ENCODE measurements at regions not wholly inside any gene's neighbourhood (a gene's known extent, or its start where the extent isn't known, plus 50 kb on each side); places are given as distances from the start of the nearest gene placed in this dataset.

DNA sequence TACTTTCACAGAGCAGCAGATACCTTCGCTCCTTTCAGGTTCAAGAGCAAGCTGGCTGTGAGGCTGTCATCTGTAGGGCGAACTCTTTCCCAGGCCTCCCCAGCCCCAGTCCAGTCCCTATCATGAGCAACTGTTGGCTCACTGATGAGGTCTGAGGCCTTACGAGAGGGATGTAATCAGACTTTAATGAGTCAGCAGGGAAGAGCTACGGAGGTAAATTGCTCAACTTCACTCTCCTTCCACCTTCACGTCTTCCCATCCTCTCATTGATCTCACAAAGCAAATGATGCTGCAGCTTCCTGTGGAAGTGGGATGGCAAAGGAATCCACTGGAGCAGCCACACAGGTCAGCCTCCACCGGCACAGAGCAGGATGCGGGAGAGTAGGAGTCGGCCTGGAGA, 130.7 kb upstream of the TBCA start:
- TF ChIP-seq PATZ1 (CRISPR knock-in tag; IDR thresholded peaks at IDR 0.05; ENCODE audit: borderline replicate concordance) = no peak
- no peak for TF ChIP-seq TOX (CRISPR knock-in tag; IDR thresholded peaks at IDR 0.05; ENCODE audit: borderline replicate concordance)
- no peak for TF ChIP-seq ARNTL (CRISPR knock-in tag; IDR thresholded peaks at IDR 0.05; ENCODE audit: borderline replicate concordance, low read depth)
- TF ChIP-seq SNAI2 (CRISPR knock-in tag; IDR thresholded peaks at IDR 0.05) = no peak
- TF ChIP-seq ZNF565 (CRISPR knock-in tag; conservative IDR thresholded peaks at IDR 0.05; ENCODE audit: low read depth) = no peak
- TF ChIP-seq POU6F1 (CRISPR knock-in tag; IDR thresholded peaks at IDR 0.05; ENCODE audit: borderline replicate concordance, low read depth) = no peak
- TF ChIP-seq ZFP3 (CRISPR knock-in tag; IDR thresholded peaks at IDR 0.05) = no peak
- TF ChIP-seq, protein P1, sequence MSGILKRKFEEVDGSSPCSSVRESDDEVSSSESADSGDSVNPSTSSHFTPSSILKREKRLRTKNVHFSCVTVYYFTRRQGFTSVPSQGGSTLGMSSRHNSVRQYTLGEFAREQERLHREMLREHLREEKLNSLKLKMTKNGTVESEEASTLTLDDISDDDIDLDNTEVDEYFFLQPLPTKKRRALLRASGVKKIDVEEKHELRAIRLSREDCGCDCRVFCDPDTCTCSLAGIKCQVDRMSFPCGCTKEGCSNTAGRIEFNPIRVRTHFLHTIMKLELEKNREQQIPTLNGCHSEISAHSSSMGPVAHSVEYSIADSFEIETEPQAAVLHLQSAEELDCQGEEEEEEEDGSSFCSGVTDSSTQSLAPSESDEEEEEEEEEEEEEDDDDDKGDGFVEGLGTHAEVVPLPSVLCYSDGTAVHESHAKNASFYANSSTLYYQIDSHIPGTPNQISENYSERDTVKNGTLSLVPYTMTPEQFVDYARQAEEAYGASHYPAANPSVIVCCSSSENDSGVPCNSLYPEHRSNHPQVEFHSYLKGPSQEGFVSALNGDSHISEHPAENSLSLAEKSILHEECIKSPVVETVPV (CRISPR knock-in tag; IDR thresholded peaks at IDR 0.05) = no peak
- no peak for TF ChIP-seq CSDC2 (CRISPR knock-in tag; IDR thresholded peaks at IDR 0.05)
- TF ChIP-seq, protein P2, sequence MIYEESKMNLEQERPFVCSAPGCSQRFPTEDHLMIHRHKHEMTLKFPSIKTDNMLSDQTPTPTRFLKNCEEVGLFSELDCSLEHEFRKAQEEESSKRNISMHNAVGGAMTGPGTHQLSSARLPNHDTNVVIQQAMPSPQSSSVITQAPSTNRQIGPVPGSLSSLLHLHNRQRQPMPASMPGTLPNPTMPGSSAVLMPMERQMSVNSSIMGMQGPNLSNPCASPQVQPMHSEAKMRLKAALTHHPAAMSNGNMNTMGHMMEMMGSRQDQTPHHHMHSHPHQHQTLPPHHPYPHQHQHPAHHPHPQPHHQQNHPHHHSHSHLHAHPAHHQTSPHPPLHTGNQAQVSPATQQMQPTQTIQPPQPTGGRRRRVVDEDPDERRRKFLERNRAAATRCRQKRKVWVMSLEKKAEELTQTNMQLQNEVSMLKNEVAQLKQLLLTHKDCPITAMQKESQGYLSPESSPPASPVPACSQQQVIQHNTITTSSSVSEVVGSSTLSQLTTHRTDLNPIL (CRISPR knock-in tag; IDR thresholded peaks at IDR 0.05; ENCODE audit: low read depth) = no peak
- no peak for TF ChIP-seq GLIS3 (CRISPR knock-in tag; IDR thresholded peaks at IDR 0.05)
- no peak for TF ChIP-seq ZFP30 (CRISPR knock-in tag; IDR thresholded peaks at IDR 0.05)
- TF ChIP-seq ISL1 (CRISPR knock-in tag; IDR thresholded peaks at IDR 0.05) = no peak
- TF ChIP-seq, protein P3, sequence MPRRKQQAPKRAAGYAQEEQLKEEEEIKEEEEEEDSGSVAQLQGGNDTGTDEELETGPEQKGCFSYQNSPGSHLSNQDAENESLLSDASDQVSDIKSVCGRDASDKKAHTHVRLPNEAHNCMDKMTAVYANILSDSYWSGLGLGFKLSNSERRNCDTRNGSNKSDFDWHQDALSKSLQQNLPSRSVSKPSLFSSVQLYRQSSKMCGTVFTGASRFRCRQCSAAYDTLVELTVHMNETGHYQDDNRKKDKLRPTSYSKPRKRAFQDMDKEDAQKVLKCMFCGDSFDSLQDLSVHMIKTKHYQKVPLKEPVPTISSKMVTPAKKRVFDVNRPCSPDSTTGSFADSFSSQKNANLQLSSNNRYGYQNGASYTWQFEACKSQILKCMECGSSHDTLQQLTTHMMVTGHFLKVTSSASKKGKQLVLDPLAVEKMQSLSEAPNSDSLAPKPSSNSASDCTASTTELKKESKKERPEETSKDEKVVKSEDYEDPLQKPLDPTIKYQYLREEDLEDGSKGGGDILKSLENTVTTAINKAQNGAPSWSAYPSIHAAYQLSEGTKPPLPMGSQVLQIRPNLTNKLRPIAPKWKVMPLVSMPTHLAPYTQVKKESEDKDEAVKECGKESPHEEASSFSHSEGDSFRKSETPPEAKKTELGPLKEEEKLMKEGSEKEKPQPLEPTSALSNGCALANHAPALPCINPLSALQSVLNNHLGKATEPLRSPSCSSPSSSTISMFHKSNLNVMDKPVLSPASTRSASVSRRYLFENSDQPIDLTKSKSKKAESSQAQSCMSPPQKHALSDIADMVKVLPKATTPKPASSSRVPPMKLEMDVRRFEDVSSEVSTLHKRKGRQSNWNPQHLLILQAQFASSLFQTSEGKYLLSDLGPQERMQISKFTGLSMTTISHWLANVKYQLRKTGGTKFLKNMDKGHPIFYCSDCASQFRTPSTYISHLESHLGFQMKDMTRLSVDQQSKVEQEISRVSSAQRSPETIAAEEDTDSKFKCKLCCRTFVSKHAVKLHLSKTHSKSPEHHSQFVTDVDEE (CRISPR knock-in tag; IDR thresholded peaks at IDR 0.05) = no peak
